Thoracic aorta (tissue), 2 donors: ENCODE measurements at regions not wholly inside any gene's neighbourhood (a gene's known extent, or its start where the extent isn't known, plus 50 kb on each side); places are given as distances from the start of the nearest gene placed in this dataset.

Experiments used
- ATAC-seq: fragments of 150-250 bp; one replicate; pipeline ENCODE4 v1.8.0; 2017; ENCODE audit warnings: low read depth; ENCODE audit not compliant: insufficient number of reproducible peaks, low FRiP score
- DNase-seq: peaks from one replicate; pipeline ENCODE4 v3.0.0-alpha.2; 2020; ENCODE audit warnings: low spot score
- H3K27ac ChIP-seq, 2 donors: fragments of 200-600 bp; sonication (generic); 1 replicate in 1 of 2; 2 replicates in 1 of 2; pipeline ENCODE4 v1.5.1; 2016; ENCODE audit warnings: mild to moderate bottlenecking in 2 of 2, moderate library complexity in 2 of 2
- H3K27me3 ChIP-seq: fragments of 200-600 bp; sonication (generic); replicated peaks from 2 replicates; pipeline ENCODE4 v1.6.0; 2016; ENCODE audit warnings: mild to moderate bottlenecking; ENCODE audit not compliant: insufficient read depth
- H3K36me3 ChIP-seq: fragments of 200-600 bp; sonication (generic); one replicate; pipeline ENCODE4 v1.5.1; 2016
- H3K4me1 ChIP-seq, 2 donors: fragments of 200-600 bp; sonication (generic); 1 replicate in 1 of 2; 2 replicates in 1 of 2; pipeline versions ENCODE4 v1.5.1 to v1.6.0; 2016; ENCODE audit warnings: low read depth in 2 of 2, mild to moderate bottlenecking in 1 of 2; ENCODE audit not compliant: control insufficient read depth in 1 of 2
- H3K4me3 ChIP-seq: fragments of 200-600 bp; sonication (generic); 2 replicates; pipeline ENCODE4 v1.5.1; 2016; ENCODE audit warnings: mild to moderate bottlenecking
- H3K9me3 ChIP-seq: fragments of 200-600 bp; sonication (generic); 2 replicates; pipeline ENCODE4 v1.5.1; 2016
- CTCF ChIP-seq: fragments of 200-600 bp; sonication (generic); IDR thresholded peaks from one replicate; pipeline ENCODE4 v1.5.1; 2019; ENCODE audit warnings: antibody characterized with exemption

- no peaks in the 10 kb centered on the region for H3K36me3 ChIP-seq
- H3K27me3 ChIP-seq, result no peaks in the 10 kb centered on the region
- H3K4me1 ChIP-seq, result no peaks in the 10 kb centered on the region
- H3K9me3 ChIP-seq, result no peaks in the 10 kb centered on the region
- no peak for ATAC-seq
- H3K27ac ChIP-seq, result no peak overlapping the region
- H3K4me3 ChIP-seq, result no peak overlapping the region
- DNase-seq, result no peak
- TF ChIP-seq CTCF, result no peak
These were observed 440.8 kb upstream of the KLHL29 start for GRCh38 chr2:22944143-22944542.

GRCh38 chr2:22946553-22946952 is 438.4 kb upstream of the KLHL29 start:
- ATAC-seq (no peak), DNase-seq (no peak)
- Histone ChIP-seq H3K9me3 (no peaks in the 10 kb centered on the region), H3K36me3 (no peaks in the 10 kb centered on the region), H3K4me1 (no peaks in the 10 kb centered on the region), H3K27me3 (no peaks in the 10 kb centered on the region), H3K4me3 (no peak overlapping the region), H3K27ac (no peak overlapping the region)
- TF ChIP-seq CTCF, result no peak

GRCh38 chr2:22947741-22948140 is 437.2 kb upstream of the KLHL29 start:
- H3K4me1 ChIP-seq, result no peaks in the 10 kb centered on the region
- no peak overlapping the region for H3K4me3 ChIP-seq
- TF ChIP-seq CTCF, result no peak
- ATAC-seq, result no peak
- H3K36me3 ChIP-seq, result no peaks in the 10 kb centered on the region
- no peak for DNase-seq
- no peaks in the 10 kb centered on the region for H3K27me3 ChIP-seq
- H3K9me3 ChIP-seq, result no peaks in the 10 kb centered on the region
- H3K27ac ChIP-seq, result no peak overlapping the region

GRCh38 chr2:22950431-22950830 is 434.5 kb upstream of the KLHL29 start:
- TF ChIP-seq CTCF, result no peak
- H3K27me3 ChIP-seq, result no peaks in the 10 kb centered on the region
- ATAC-seq, result no peak

GRCh38 chr2:22952656-22953225 is 432.2 kb upstream of the KLHL29 start:
- H3K4me3 ChIP-seq, result no peak overlapping the region
- ATAC-seq (no peak), DNase-seq (no peak)
- H3K9me3 ChIP-seq, result no peaks in the 10 kb centered on the region
- no peaks in the 10 kb centered on the region for H3K36me3 ChIP-seq
- H3K27me3 ChIP-seq, result no peaks in the 10 kb centered on the region
- no peak for TF ChIP-seq CTCF
- no peak overlapping the region for H3K27ac ChIP-seq
- H3K4me1 ChIP-seq, result no peaks in the 10 kb centered on the region

More at GRCh38 chr2:22950431-22950830, 434.5 kb upstream of the KLHL29 start:
- Histone ChIP-seq H3K9me3 (no peaks in the 10 kb centered on the region), H3K27ac (no peak overlapping the region), H3K4me1 (no peaks in the 10 kb centered on the region), H3K4me3 (no peak overlapping the region), H3K36me3 (no peaks in the 10 kb centered on the region)
- no peak for DNase-seq
